Tibial nerve (tissue), 3 donors: ENCODE measurements at regions not wholly inside any gene's neighbourhood (a gene's known extent, or its start where the extent isn't known, plus 50 kb on each side); places are given as distances from the start of the nearest gene placed in this dataset.

ENCODE experiments used
- POLR2A ChIP-seq, 2 donors: fragments of 450-650 bp; IDR thresholded peaks; one replicate each; pipeline ENCODE4 v1.6.1; 2017; ENCODE audit warnings: antibody characterized with exemption in 2 of 2, mild to moderate bottlenecking in 2 of 2, moderate library complexity in 2 of 2
- TF ChIP-seq, protein P1 (sequence below), 5 experiments: fragments of 200-600 bp in 3 of 5; fragments of 450-650 bp in 2 of 5; sonication (generic) in 3 of 5; IDR thresholded peaks; one replicate each; pipeline ENCODE4 v1.5.1; 2016 to 2019; ENCODE audit warnings: antibody characterized with exemption in 5 of 5, mild to moderate bottlenecking in 3 of 5, moderate library complexity in 2 of 5

DNA sequence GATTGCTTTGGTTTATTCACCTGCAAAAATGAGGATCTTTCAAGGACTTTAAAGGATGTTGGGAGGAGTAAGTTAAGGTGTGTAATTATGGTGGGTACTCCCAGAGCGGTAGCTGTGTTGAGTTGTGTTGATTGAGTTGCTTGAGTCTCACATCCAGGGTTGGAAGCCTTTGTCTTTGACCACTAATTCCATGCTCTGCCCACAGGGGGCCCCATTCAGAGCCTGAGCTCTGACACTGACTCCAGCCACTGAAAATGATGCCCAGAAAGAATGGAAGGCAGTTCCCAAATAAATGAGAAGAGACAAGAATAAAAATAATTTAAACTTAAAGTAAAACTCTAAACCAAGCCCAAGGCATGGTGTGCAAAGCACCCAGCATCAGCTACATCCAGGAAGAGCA is 237.4 kb upstream of the PWP1 start:
- TF ChIP-seq, protein P1, sequence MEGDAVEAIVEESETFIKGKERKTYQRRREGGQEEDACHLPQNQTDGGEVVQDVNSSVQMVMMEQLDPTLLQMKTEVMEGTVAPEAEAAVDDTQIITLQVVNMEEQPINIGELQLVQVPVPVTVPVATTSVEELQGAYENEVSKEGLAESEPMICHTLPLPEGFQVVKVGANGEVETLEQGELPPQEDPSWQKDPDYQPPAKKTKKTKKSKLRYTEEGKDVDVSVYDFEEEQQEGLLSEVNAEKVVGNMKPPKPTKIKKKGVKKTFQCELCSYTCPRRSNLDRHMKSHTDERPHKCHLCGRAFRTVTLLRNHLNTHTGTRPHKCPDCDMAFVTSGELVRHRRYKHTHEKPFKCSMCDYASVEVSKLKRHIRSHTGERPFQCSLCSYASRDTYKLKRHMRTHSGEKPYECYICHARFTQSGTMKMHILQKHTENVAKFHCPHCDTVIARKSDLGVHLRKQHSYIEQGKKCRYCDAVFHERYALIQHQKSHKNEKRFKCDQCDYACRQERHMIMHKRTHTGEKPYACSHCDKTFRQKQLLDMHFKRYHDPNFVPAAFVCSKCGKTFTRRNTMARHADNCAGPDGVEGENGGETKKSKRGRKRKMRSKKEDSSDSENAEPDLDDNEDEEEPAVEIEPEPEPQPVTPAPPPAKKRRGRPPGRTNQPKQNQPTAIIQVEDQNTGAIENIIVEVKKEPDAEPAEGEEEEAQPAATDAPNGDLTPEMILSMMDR (IDR thresholded peaks at IDR 0.05), result no peak
- TF ChIP-seq POLR2A (IDR thresholded peaks at IDR 0.05), result no peak
